ENCODE measurements at regions not wholly inside any gene's neighbourhood (a gene's known extent, or its start where the extent isn't known, plus 50 kb on each side); places are given as distances from the start of the nearest gene placed in this dataset.

- TF ChIP-seq CTCF (IDR thresholded peaks at IDR 0.05; ENCODE audit: low read depth, low read length) (no peak), POLR2A (IDR thresholded peaks at IDR 0.05; ENCODE audit: extremely low read depth, insufficient read length) (no peak), MAX (IDR thresholded peaks at IDR 0.05; ENCODE audit: low read depth, low read length) (no peak)
Measured at GRCh38 chr7:29636009-29636351, 72.3 kb downstream of the PRR15 start.
